Chondrocyte (in vitro differentiated cells): ENCODE measurements at regions not wholly inside any gene's neighbourhood (a gene's known extent, or its start where the extent isn't known, plus 50 kb on each side); places are given as distances from the start of the nearest gene placed in this dataset.
A peak's percentile ranks its signal among the peaks of the same experiment; 100 is the strongest.

Source experiments
- DNase-seq: peaks from one replicate; pipeline ENCODE4 v3.0.0; 2021; ENCODE audit warnings: mixed read lengths, low spot score
- H3K27ac Mint-ChIP-seq: one replicate; pipeline ENCODE4 v1.8.0; 2021; ENCODE audit warnings: mild to moderate bottlenecking, moderate library complexity, mixed read lengths; ENCODE audit not compliant: unreplicated experiment
- H3K27me3 Mint-ChIP-seq: 2 replicates; pipeline ENCODE4 v1.8.0; 2021; ENCODE audit warnings: low read depth, mixed read lengths
- H3K36me3 Mint-ChIP-seq: 2 replicates; pipeline ENCODE4 v1.8.0; 2021; ENCODE audit warnings: low read depth, mixed read lengths
- H3K4me1 Mint-ChIP-seq: 2 replicates; pipeline ENCODE4 v1.8.0; 2021; ENCODE audit warnings: low read depth, mild to moderate bottlenecking, mixed read lengths
- H3K4me3 Mint-ChIP-seq: one replicate; pipeline ENCODE4 v1.8.0; 2021; ENCODE audit warnings: mild to moderate bottlenecking, moderate library complexity, mixed read lengths; ENCODE audit not compliant: unreplicated experiment
- H3K9me3 Mint-ChIP-seq: 2 replicates; pipeline ENCODE4 v1.8.0; 2021; ENCODE audit warnings: low read depth, mixed read lengths
- CTCF ChIP-seq: fragments of 200-600 bp; sonication (generic); IDR thresholded peaks from 2 replicates; pipeline ENCODE4 v1.5.0; 2021; ENCODE audit warnings: antibody characterized with exemption, mild to moderate bottlenecking, moderate library complexity

- no peak for TF ChIP-seq CTCF
- no peaks in the 10 kb centered on the region for H3K27me3 Mint-ChIP-seq
- H3K27ac Mint-ChIP-seq = no peak overlapping the region
- H3K4me1 Mint-ChIP-seq = peaks cover 17% of the 10 kb centered on the region
- H3K4me3 Mint-ChIP-seq = no peak overlapping the region
- DNase-seq = no peak
- H3K9me3 Mint-ChIP-seq = no peaks in the 10 kb centered on the region
- H3K36me3 Mint-ChIP-seq = no peaks in the 10 kb centered on the region
These were observed 1006.7 kb upstream of the NR2F2 start for GRCh38 chr15:95323796-95324195.

GRCh38 chr15:95324656-95325055 lies 1005.8 kb upstream of the NR2F2 start:
- Mint-ChIP-seq H3K27me3 (no peaks in the 10 kb centered on the region), H3K27ac (no peak overlapping the region), H3K36me3 (no peaks in the 10 kb centered on the region), H3K9me3 (no peaks in the 10 kb centered on the region), H3K4me3 (no peak overlapping the region), H3K4me1 (peaks cover 17% of the 10 kb centered on the region)
- TF ChIP-seq CTCF = no peak
- DNase-seq = no peak

- DNase-seq = no peak
- H3K27me3 Mint-ChIP-seq = no peaks in the 10 kb centered on the region
- peaks cover 17% of the 10 kb centered on the region for H3K4me1 Mint-ChIP-seq
- no peaks in the 10 kb centered on the region for H3K9me3 Mint-ChIP-seq
- peak overlapping the region; percentile 62 for H3K27ac Mint-ChIP-seq
- no peaks in the 10 kb centered on the region for H3K36me3 Mint-ChIP-seq
- no peak for TF ChIP-seq CTCF
- H3K4me3 Mint-ChIP-seq = peak overlapping the region; percentile 72
These were observed 1004.6 kb upstream of the NR2F2 start for GRCh38 chr15:95325763-95326404.

- Mint-ChIP-seq H3K4me3 (peak overlapping the region; percentile 72), H3K9me3 (no peaks in the 10 kb centered on the region), H3K36me3 (no peaks in the 10 kb centered on the region), H3K4me1 (peaks cover 17% of the 10 kb centered on the region), H3K27me3 (no peaks in the 10 kb centered on the region), H3K27ac (peak overlapping the region; percentile 62)
- DNase-seq = no peak
- no peak for TF ChIP-seq CTCF
These were observed 1003.9 kb upstream of the NR2F2 start for GRCh38 chr15:95326431-95327182.

- H3K4me1 Mint-ChIP-seq = peaks cover 17% of the 10 kb centered on the region
- no peak for TF ChIP-seq CTCF
These were observed 1003.3 kb upstream of the NR2F2 start for GRCh38 chr15:95327183-95327525.

More at GRCh38 chr15:95327183-95327525, 1003.3 kb upstream of the NR2F2 start:
- no peaks in the 10 kb centered on the region for H3K36me3 Mint-ChIP-seq
- peak overlapping the region; percentile 24 for H3K27ac Mint-ChIP-seq
- H3K27me3 Mint-ChIP-seq = no peaks in the 10 kb centered on the region
- no peak for DNase-seq
- H3K9me3 Mint-ChIP-seq = no peaks in the 10 kb centered on the region
- H3K4me3 Mint-ChIP-seq = peak overlapping the region; percentile 72
